Right atrium auricular region (tissue), 2 donors: ENCODE measurements at regions not wholly inside any gene's neighbourhood (a gene's known extent, or its start where the extent isn't known, plus 50 kb on each side); places are given as distances from the start of the nearest gene placed in this dataset.

Experiments
- DNase-seq: peaks from one replicate; pipeline ENCODE4 v3.0.0-alpha.2; 2019; ENCODE audit warnings: low spot score
- H3K27ac ChIP-seq, 2 donors: fragments of 200-600 bp; sonication (generic); 1 replicate in 1 of 2; 2 replicates in 1 of 2; pipeline ENCODE4 v1.5.1; 2016 to 2019
- H3K27me3 ChIP-seq, 2 donors: fragments of 200-600 bp; sonication (generic); one replicate each; pipeline versions ENCODE4 v1.5.1 to v1.6.0; 2017 to 2019
- H3K36me3 ChIP-seq: fragments of 200-600 bp; sonication (generic); one replicate; pipeline ENCODE4 v1.5.1; 2016
- H3K4me1 ChIP-seq, 2 donors: fragments of 200-600 bp; sonication (generic); one replicate each; pipeline versions ENCODE4 v1.5.1 to v1.6.0; 2017 to 2019
- H3K4me3 ChIP-seq, 2 donors: fragments of 200-600 bp; sonication (generic); 1 replicate in 1 of 2; 2 replicates in 1 of 2; pipeline ENCODE4 v1.5.1; 2017 to 2019; ENCODE audit warnings: mild to moderate bottlenecking in 1 of 2, moderate library complexity in 1 of 2
- H3K9me3 ChIP-seq, 2 donors: fragments of 200-600 bp; sonication (generic); one replicate each; pipeline ENCODE4 v1.5.1; 2019
- CTCF ChIP-seq, 2 donors: fragments of 200-600 bp; sonication (generic); IDR thresholded peaks; one replicate each; pipeline ENCODE4 v1.5.1; 2019; ENCODE audit warnings: antibody characterized with exemption in 2 of 2

GRCh38 chr1:37342736-37343135 lies 131.6 kb upstream of the ZC3H12A start:
- no peaks in the 10 kb centered on the region for H3K27me3 ChIP-seq
- no peaks in the 10 kb centered on the region for H3K9me3 ChIP-seq
- H3K4me1 ChIP-seq: no peaks in the 10 kb centered on the region
- no peaks in the 10 kb centered on the region for H3K36me3 ChIP-seq
- TF ChIP-seq CTCF (IDR thresholded peaks at IDR 0.05): no peak
- DNase-seq: no peak
- H3K27ac ChIP-seq: no peak overlapping the region
- no peak overlapping the region for H3K4me3 ChIP-seq

- no peak overlapping the region for H3K27ac ChIP-seq
- no peak overlapping the region for H3K4me3 ChIP-seq
- no peaks in the 10 kb centered on the region for H3K4me1 ChIP-seq
- TF ChIP-seq CTCF (IDR thresholded peaks at IDR 0.05): no peak
- H3K27me3 ChIP-seq: no peaks in the 10 kb centered on the region
- DNase-seq: no peak
- no peaks in the 10 kb centered on the region for H3K36me3 ChIP-seq
- no peaks in the 10 kb centered on the region for H3K9me3 ChIP-seq
Observed at GRCh38 chr1:37347104-37347649, 127.2 kb upstream of the ZC3H12A start.

GRCh38 chr1:37353871-37354270 lies 120.5 kb upstream of the ZC3H12A start:
- Histone ChIP-seq H3K36me3 (no peaks in the 10 kb centered on the region), H3K9me3 (no peaks in the 10 kb centered on the region), H3K27me3 (no peaks in the 10 kb centered on the region), H3K4me1 (no peaks in the 10 kb centered on the region), H3K27ac (no peak overlapping the region), H3K4me3 (no peak overlapping the region)
- no peak for TF ChIP-seq CTCF (IDR thresholded peaks at IDR 0.05)
- no peak for DNase-seq

- Histone ChIP-seq H3K4me1 (no peaks in the 10 kb centered on the region), H3K27me3 (no peaks in the 10 kb centered on the region), H3K9me3 (no peaks in the 10 kb centered on the region), H3K4me3 (no peak overlapping the region), H3K27ac (no peak overlapping the region), H3K36me3 (no peaks in the 10 kb centered on the region)
- no peak for TF ChIP-seq CTCF (IDR thresholded peaks at IDR 0.05)
- no peak for DNase-seq
Observed at GRCh38 chr1:37354876-37355650, 119.3 kb upstream of the ZC3H12A start.

- no peaks in the 10 kb centered on the region for H3K36me3 ChIP-seq
- no peak for TF ChIP-seq CTCF (IDR thresholded peaks at IDR 0.05)
- no peak overlapping the region for H3K27ac ChIP-seq
- H3K4me1 ChIP-seq: no peaks in the 10 kb centered on the region
- DNase-seq: no peak
- H3K9me3 ChIP-seq: no peaks in the 10 kb centered on the region
- no peaks in the 10 kb centered on the region for H3K27me3 ChIP-seq
- no peak overlapping the region for H3K4me3 ChIP-seq
Observed at GRCh38 chr1:37358992-37359391, 115.4 kb upstream of the ZC3H12A start.

- no peaks in the 10 kb centered on the region for H3K9me3 ChIP-seq
- no peak for DNase-seq
- H3K4me3 ChIP-seq: no peak overlapping the region
- no peaks in the 10 kb centered on the region for H3K27me3 ChIP-seq
- H3K27ac ChIP-seq: no peak overlapping the region
- no peaks in the 10 kb centered on the region for H3K4me1 ChIP-seq
- TF ChIP-seq CTCF (IDR thresholded peaks at IDR 0.05): no peak
- H3K36me3 ChIP-seq: no peaks in the 10 kb centered on the region
Observed at GRCh38 chr1:37360011-37360410, 114.4 kb upstream of the ZC3H12A start.
